Testis (tissue), 2 donors: ENCODE measurements at regions not wholly inside any gene's neighbourhood (a gene's known extent, or its start where the extent isn't known, plus 50 kb on each side); places are given as distances from the start of the nearest gene placed in this dataset.

Experiments used
- DNase-seq: peaks from one replicate; pipeline ENCODE4 v3.0.0-alpha.2; 2019
- H3K27ac ChIP-seq, 2 donors: fragments of 200-600 bp; sonication (generic); one replicate each; pipeline ENCODE4 v1.5.1; 2019
- H3K27me3 ChIP-seq: fragments of 200-600 bp; sonication (generic); one replicate; pipeline ENCODE4 v1.5.1; 2019
- H3K36me3 ChIP-seq: fragments of 200-600 bp; sonication (generic); one replicate; pipeline ENCODE4 v1.5.1; 2017; ENCODE audit warnings: low read depth; ENCODE audit errors: missing control alignments
- H3K4me1 ChIP-seq: fragments of 200-600 bp; sonication (generic); one replicate; pipeline ENCODE4 v1.5.1; 2019
- H3K4me3 ChIP-seq, 2 donors: fragments of 200-600 bp; sonication (generic); one replicate each; pipeline ENCODE4 v1.5.1; 2017 to 2019
- H3K9me3 ChIP-seq: fragments of 200-600 bp; sonication (generic); one replicate; pipeline ENCODE4 v1.5.1; 2017
- CTCF ChIP-seq, 3 experiments: fragments of 450-650 bp in 2 of 3; fragments of 200-600 bp in 1 of 3; sonication (generic) in 1 of 3; IDR thresholded peaks; one replicate each; pipeline ENCODE4 v1.5.1; 2016 to 2019; ENCODE audit warnings: antibody characterized with exemption in 3 of 3, mild to moderate bottlenecking in 2 of 3, moderate library complexity in 1 of 3
- POLR2A ChIP-seq: fragments of 450-650 bp; IDR thresholded peaks from one replicate; pipeline ENCODE4 v1.6.1; 2017; ENCODE audit warnings: antibody characterized with exemption, mild to moderate bottlenecking, moderate library complexity
- WGBS, 2 donors: methylation state at CpG; one replicate each; pipeline ENCODE4 v1.1.5; 2018; 5-methylcytosine and 5-hydroxymethylcytosine counted together
- intact Hi-C: fragments of 100-400 bp; cut with DNase I; formaldehyde crosslinking; loops from one replicate; pipeline ENCODE4 v1.15.1; 2023; ENCODE audit warnings: low total_unique reads

GRCh38 chr10:130952086-130952485 lies 359.4 kb downstream of the TCERG1L start:
- WGBS, 2 donors, result 90 to 93% methylated on average over 5 of the region's 5 CpGs
- DNase-seq, result no peak
- no peaks in the 10 kb centered on the region for H3K36me3 ChIP-seq
- intact Hi-C loops, result no loop called here
- no peak overlapping the region for H3K4me3 ChIP-seq
- H3K27ac ChIP-seq, result no peak overlapping the region
- TF ChIP-seq CTCF (IDR thresholded peaks at IDR 0.05) (no peak), POLR2A (no peak)
- no peaks in the 10 kb centered on the region for H3K4me1 ChIP-seq
- H3K27me3 ChIP-seq, result no peaks in the 10 kb centered on the region
- H3K9me3 ChIP-seq, result no peaks in the 10 kb centered on the region

GRCh38 chr10:130954326-130954905 lies 357.1 kb downstream of the TCERG1L start:
- DNase-seq, result no peak
- Histone ChIP-seq H3K4me3 (no peak overlapping the region), H3K27me3 (no peaks in the 10 kb centered on the region), H3K9me3 (no peaks in the 10 kb centered on the region), H3K27ac (no peak overlapping the region), H3K4me1 (no peaks in the 10 kb centered on the region), H3K36me3 (no peaks in the 10 kb centered on the region)
- WGBS, 2 donors, result 48 to 63% methylated on average over 7 to 8 of the region's 8 CpGs
- intact Hi-C loops, result no loop called here
- TF ChIP-seq POLR2A, result no peak
- TF ChIP-seq CTCF (IDR thresholded peaks at IDR 0.05), result no peak

- no peak overlapping the region for H3K27ac ChIP-seq
- TF ChIP-seq CTCF (IDR thresholded peaks at IDR 0.05), result no peak
- TF ChIP-seq POLR2A, result no peak
- WGBS, 2 donors, result 64 to 78% methylated on average over 8 of the region's 8 CpGs
- no peaks in the 10 kb centered on the region for H3K9me3 ChIP-seq
- H3K4me1 ChIP-seq, result no peaks in the 10 kb centered on the region
- no peak for DNase-seq
- H3K36me3 ChIP-seq, result no peaks in the 10 kb centered on the region
- intact Hi-C loops, result no loop called here
- no peak overlapping the region for H3K4me3 ChIP-seq
- H3K27me3 ChIP-seq, result no peaks in the 10 kb centered on the region
These were observed 355.3 kb downstream of the TCERG1L start for GRCh38 chr10:130956251-130956650.

- no peaks in the 10 kb centered on the region for H3K9me3 ChIP-seq
- 74% methylated on average over 5 of the region's 5 CpGs for WGBS, 2 donors
These were observed 354.1 kb downstream of the TCERG1L start for GRCh38 chr10:130957423-130957822.

More at GRCh38 chr10:130957423-130957822, 354.1 kb downstream of the TCERG1L start:
- Histone ChIP-seq H3K4me3 (no peak overlapping the region), H3K27ac (no peak overlapping the region), H3K4me1 (no peaks in the 10 kb centered on the region), H3K27me3 (no peaks in the 10 kb centered on the region), H3K36me3 (no peaks in the 10 kb centered on the region)
- no peak for TF ChIP-seq POLR2A
- TF ChIP-seq CTCF (IDR thresholded peaks at IDR 0.05), result no peak
- no peak for DNase-seq
- intact Hi-C loops, result no loop called here
